AG10803 (cell line): ENCODE measurements at regions not wholly inside any gene's neighbourhood (a gene's known extent, or its start where the extent isn't known, plus 50 kb on each side); places are given as distances from the start of the nearest gene placed in this dataset.

Source experiments
- DNase-seq: peaks from one replicate; pipeline ENCODE4 v3.0.0; 2010; ENCODE audit warnings: low read depth
- H3K4me3 ChIP-seq: 2 replicates; pipeline ENCODE4 v1.5.1; 2011; ENCODE audit warnings: mild to moderate bottlenecking, low read length, control low read depth
- TF ChIP-seq, protein P1 (sequence below): conservative IDR thresholded peaks from 2 replicates; pipeline ENCODE4 v1.5.1; 2011; ENCODE audit warnings: mild to moderate bottlenecking, low read length, control low read depth, inconsistent platforms

DNA sequence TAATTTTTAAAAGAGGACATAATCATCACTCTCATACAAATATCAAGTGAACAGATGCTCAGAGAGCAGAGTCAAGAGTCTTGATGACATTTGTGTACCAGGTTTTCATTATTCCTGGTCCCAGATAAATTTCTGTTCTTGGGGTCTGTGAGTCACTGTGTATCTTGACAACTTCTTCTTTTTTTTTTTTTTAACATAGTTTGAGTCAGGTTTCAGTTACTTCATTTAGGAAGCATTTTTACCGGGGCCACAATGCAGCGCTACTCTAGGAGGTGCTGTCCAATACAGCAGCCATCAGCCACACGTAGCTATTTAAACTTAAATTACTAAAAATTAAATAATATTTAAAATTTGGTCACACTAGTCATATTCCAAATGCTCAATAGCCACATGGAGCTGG is 188.1 kb upstream of the SAMSN1 start:
- no peak overlapping the region for H3K4me3 ChIP-seq
- TF ChIP-seq, protein P1, sequence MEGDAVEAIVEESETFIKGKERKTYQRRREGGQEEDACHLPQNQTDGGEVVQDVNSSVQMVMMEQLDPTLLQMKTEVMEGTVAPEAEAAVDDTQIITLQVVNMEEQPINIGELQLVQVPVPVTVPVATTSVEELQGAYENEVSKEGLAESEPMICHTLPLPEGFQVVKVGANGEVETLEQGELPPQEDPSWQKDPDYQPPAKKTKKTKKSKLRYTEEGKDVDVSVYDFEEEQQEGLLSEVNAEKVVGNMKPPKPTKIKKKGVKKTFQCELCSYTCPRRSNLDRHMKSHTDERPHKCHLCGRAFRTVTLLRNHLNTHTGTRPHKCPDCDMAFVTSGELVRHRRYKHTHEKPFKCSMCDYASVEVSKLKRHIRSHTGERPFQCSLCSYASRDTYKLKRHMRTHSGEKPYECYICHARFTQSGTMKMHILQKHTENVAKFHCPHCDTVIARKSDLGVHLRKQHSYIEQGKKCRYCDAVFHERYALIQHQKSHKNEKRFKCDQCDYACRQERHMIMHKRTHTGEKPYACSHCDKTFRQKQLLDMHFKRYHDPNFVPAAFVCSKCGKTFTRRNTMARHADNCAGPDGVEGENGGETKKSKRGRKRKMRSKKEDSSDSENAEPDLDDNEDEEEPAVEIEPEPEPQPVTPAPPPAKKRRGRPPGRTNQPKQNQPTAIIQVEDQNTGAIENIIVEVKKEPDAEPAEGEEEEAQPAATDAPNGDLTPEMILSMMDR = no peak
- DNase-seq = no peak

- no peak overlapping the region for H3K4me3 ChIP-seq
- TF ChIP-seq, protein P1 = no peak
- DNase-seq = no peak
These were observed 179.1 kb upstream of the SAMSN1 start for GRCh38 chr21:14725219-14725618.

DNA sequence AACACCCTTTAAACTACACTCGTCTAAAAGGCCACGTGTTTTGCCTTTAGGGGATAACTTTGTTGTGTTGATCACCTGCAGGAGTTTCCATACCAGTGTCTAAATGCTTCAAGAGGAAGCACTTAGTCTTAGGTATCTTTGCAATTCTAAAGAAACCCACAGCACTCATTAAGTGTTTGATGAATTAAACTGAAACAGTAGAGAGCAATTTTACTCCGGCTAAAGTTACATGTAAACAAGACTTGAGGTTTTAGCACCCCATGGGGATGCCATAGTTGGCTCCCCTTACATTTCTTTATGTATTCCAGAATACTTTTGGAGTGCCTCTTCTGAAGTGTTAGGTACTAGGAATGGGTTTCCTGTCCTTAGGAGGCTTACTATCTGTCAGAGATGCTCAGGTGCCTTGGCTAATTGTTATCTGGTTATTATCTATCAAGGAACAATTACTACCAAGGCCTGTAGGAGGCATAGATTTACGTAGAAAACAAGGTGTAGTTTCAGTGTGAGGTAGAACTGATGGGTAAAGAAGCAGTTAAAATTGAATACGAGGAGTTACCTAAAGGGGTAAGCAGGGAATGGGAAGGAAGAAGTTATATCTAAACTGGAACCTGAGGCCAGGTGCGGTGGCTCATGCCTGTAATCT is 176.8 kb upstream of the SAMSN1 start:
- no peak for DNase-seq
- TF ChIP-seq, protein P1 = no peak
- no peak overlapping the region for H3K4me3 ChIP-seq

DNA sequence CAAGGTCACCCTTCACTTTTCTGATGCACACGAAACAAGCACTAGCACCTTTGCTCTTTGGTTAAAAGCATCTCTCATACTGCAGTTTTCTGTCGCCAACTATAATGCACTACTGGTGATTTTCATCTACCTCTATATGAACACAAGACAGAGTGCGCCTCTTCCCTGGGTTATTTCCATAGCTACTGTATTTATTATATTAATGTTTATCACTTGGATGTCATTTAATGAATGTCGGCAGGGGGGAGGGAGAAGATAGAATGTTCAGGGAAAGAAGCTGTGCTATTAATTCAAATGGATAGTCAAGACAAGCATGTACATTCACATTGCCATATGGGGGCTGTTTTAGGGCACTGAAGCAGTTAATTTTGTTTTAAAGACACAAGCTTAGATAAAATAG is 174.1 kb upstream of the SAMSN1 start:
- H3K4me3 ChIP-seq = no peak overlapping the region
- no peak for DNase-seq
- TF ChIP-seq, protein P1 = no peak

DNA sequence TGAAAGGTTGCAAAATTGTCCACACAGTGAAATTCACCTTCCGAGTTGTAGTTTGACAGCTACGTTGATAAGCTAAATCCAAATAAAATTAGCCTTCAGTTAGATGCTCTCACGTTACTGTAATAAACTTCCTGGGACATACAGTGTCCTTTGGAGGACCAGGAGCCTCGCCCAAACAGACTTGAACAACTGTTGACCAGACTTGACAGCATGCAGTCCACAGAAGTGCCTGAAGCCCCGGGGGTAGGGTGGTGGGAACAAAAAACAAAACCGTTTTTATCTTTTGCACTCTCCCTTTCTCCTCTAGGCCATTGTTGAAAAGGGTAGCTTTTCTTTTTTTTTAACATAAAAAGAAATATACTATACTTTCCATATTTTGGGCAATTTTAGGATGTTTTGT is 172.8 kb upstream of the SAMSN1 start:
- H3K4me3 ChIP-seq = no peak overlapping the region
- no peak for DNase-seq
- TF ChIP-seq, protein P1 = no peak

DNA sequence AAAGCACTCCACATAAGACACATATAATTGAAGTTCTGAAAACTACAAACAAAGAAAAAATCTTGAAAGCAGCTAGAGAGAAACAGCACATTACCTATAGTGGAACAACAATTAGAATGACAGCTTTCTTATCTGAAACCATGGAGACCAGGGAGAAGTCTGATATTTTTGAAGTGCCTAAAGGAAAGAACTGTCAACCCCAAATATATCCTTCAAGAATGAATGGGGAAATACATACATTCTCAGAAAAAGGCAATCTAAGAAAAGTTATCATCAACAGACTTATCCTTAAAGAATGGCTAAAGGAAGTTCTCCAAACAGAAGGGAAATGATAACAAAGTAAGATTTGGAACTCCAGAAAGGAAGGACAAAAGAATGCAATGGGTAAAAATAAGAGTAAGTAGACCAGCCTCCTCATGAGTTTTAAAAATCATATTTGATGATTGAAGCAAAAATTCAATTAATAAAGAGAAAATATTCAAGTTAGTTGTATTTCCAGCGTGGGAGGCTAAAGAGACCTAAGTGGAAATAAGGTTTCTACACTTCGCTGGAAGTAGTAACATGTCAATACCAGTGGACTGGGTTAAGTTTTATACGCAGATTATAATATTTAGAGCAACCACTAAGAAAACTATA is 170.8 kb upstream of the SAMSN1 start:
- TF ChIP-seq, protein P1 = no peak
- H3K4me3 ChIP-seq = no peak overlapping the region
- no peak for DNase-seq

DNA sequence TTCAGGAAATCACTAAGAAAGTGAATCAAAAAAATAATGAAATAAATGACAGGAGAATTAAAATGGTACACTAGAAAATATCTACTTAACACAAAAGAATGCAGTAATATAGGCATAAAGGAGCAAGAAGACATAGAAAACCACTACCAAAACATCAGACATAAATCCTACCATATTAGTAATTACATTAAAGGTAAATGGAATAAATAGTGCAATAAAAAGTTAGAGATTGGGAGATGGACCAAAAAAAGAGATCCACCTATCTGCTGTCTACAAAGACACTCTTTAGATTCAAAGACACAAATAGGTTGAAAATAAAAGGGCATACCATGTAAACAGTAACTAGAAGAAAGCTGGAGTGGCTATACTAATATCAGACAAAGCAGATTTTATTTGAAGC is 167.0 kb upstream of the SAMSN1 start:
- TF ChIP-seq, protein P1 = no peak
- no peak overlapping the region for H3K4me3 ChIP-seq
- no peak for DNase-seq
